Right hindlimb (tissue), 1 donor: ENCODE measurements at regions not wholly inside any gene's neighbourhood (a gene's known extent, or its start where the extent isn't known, plus 50 kb on each side); places are given as distances from the start of the nearest gene placed in this dataset.

Source experiments
- DNase-seq: peaks from one replicate; pipeline ENCODE4 v3.0.0-alpha.2; 2018

GRCh38 chr18:40075616-40076015 is 1879.4 kb upstream of the PIK3C3 start:
- DNase-seq, result peak; percentile 27

DNA sequence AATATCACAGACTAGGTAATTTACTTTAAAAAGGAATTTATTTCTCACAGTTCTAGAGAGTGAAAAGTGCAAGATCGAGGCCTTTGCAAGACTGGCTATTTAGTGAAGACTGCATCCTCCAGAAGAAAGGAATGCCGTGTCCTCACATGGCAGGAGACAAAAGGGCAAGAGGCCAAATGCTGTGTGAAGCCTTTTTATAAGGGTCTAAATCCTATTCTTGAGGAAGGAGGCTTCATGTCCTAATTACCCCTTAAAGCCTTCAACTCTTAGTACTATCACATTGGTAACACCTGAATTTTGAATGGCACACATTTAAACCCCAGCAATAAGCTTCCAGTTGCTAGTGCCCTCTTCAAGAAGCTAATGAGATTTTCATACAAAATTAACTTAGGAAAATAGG is 1882.3 kb upstream of the PIK3C3 start:
- DNase-seq, result no peak

DNA sequence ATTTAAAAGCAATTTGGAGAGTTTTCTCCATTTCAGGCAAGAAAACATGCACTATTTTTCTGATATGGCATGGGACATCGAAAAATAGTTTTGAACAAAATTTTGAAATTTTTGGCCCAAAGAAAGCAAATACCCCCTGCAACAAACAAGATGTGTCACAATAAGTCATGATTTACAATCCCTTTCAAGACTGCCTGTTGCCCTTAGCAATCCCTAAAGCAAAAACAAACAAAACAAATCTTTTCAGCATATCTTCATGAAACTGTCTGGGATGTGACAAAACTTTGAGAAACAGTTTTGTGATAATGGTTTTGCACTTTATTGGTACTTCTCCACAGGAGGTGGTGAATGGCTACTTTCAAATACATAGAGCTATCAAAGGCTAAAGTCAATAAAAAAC is 1888.7 kb upstream of the PIK3C3 start:
- DNase-seq, result no peak

GRCh38 chr18:40063488-40063887 is 1891.5 kb upstream of the PIK3C3 start:
- no peak for DNase-seq

- no peak for DNase-seq
Measured at GRCh38 chr18:40061086-40061485, 1893.9 kb upstream of the PIK3C3 start.

GRCh38 chr18:40060562-40060961 is 1894.5 kb upstream of the PIK3C3 start:
- no peak for DNase-seq

DNA sequence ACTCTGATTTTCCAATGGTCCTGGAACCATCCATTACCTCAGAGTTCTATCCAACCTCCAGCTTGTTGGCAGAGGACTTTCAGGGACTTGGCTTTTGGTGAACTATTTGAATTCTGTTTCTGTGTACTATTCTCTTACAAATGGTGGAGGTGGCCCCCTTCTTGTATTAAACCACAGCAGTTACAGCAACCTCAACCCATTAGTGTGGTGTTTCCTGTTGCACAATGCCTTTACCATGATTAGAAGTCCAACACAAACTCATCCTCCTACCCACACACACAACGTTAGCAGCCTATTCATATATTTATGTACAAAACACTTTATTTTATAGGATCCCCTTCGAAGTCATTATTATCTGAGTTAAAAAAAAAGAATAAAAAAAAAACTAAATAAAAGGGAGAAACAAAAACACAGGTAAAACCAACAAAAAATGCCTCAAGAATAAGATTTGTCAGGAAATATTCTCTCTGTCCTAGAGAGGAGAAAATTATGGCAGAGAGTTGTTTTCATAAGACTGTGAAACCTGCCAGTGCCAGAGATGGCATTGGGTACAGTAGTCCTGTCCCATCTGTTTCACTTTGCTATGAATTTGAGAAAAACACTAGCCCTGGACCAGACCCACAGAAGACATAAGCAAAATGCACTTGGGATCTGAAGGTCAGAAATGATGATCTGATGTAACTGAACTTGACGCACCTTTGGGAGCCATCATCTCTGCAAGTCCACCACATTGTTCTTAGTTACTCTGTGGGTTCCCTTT is 1896.0 kb upstream of the PIK3C3 start:
- no peak for DNase-seq

- peak; percentile 18 for DNase-seq
Measured at GRCh38 chr18:40056079-40056692, 1898.8 kb upstream of the PIK3C3 start.

- no peak for DNase-seq
Measured at GRCh38 chr18:40055262-40055661, 1899.8 kb upstream of the PIK3C3 start.

GRCh38 chr18:40049716-40050115 is 1905.3 kb upstream of the PIK3C3 start:
- DNase-seq, result no peak

DNA sequence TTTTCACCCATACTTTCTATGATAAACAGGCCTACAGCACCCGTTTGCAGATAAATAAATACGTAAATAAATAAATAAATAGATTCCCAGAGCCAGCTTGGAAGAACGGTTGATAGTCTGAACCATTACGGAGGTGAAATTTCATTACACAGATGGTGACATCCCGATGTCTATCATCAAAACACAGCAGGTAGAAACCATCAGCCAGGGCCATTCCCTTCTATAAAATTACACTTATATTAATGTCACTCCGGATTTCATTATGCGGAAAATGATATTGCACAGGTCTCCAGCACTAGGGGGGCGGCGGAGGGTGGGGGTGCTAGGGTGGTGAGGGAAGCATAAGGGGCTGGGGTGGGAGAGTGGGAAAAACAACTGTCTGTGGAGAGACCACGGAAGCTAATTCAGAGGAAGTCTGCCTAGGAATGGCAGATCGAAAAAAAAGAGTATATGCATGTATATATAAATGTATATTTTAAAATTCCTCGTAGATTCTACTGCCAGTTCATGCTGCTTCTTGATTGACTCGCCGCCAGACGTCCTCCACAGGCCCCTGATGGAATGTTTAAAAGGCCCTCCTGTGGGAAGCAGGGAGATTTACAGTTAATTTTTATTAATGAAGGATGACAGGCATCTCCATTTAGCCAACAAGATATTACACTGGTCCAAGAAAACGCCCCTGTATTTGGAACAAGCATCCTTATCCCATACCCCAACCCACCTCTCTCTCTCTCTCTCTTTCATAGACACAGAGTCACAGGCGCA is 1906.0 kb upstream of the PIK3C3 start:
- no peak for DNase-seq

DNA sequence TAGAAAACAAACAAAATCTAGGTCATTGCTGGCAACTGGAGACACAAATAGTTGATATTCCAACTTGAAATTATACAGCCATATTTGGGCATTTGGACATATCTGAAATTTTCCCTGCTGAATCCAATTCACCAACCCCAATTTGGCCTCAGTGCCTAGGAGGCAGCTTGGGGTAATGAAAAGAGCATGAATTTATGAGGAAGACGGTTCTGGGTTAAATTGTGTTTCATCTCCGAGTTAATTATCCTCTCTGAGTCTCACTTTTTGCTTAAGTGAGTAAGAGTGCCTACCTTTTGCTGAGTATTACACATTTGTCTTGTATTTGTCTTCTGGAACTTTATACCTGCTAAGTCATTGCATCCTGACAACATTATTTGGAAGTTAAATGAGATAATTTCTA is 1906.8 kb upstream of the PIK3C3 start:
- no peak for DNase-seq

DNA sequence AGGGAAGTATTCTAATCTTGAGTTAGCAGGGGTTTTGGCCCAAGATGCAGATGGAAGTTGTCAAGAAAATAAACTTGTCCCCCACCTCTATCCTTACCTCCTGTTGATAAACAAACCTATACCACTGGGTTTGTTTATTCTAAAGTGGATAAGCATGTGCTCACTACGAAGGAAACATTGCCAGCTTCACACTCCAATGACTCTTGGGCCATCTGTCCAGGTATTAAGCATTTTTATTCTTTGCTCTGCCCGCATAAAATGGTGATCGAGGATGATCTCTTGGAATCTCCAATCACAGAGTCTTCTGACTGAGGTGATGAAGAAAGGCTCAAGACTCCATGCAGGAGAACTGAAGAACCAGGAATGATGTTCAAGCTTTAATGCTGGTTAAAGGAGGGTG is 1908.4 kb upstream of the PIK3C3 start:
- no peak for DNase-seq

DNA sequence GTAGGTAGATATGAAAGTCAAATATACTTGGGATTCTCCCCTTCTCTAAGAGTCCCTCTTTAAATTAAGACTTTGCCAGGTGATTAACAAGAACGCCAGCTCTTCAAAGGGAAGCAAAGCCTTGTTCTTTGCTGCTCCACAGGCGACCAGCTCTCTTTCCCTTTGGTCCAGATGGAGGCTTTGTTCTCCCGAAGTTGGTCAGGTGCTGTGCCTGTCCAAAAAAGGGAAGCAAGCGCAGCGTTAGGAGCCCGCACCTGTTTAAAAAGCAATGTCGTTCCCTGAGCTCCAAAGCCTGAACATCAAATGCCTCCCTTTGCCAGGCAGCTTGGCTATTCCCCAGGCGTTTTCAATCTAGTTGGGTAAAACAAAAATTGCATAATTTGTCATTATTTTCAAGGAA is 1913.1 kb upstream of the PIK3C3 start:
- DNase-seq, result no peak

DNA sequence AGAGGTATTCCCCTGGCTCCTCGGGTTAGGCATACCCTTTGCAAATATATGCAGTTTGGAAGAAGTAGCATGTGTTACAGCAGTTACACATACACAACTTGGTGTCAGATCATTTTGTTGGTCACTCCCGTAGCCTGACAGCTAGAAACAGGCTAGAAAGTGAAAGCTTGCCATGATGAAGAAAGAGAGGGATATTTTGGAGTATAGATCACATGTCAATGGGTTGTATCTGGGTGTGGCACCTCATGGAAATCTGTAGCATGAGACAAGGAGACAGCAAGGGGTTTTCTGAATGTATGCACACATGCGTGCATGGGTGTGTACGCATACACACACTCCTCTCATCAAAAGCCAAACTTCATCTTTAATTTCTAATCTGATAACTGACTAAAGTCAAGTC is 1914.5 kb upstream of the PIK3C3 start:
- no peak for DNase-seq

DNA sequence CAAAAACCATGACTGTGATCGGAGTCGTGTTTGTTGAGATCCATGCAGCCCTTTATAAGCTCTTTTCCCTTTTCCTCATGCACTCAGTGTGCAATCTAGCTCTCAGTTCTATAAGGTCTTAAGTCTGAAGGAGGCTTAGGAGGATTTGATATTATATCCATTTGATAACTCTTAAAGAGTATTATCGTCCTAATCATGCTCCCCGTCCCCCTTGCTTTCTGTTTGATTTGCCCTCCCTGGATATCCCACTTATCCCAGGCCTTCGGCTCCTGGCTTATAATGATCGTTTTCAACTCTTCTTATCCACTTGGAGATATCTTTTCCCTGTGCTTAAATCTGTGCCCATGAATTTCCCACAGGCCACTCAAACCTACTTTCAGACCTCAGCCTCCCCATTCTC is 1917.7 kb upstream of the PIK3C3 start:
- DNase-seq, result no peak

- DNase-seq, result no peak
Measured at GRCh38 chr18:40036861-40037260, 1918.2 kb upstream of the PIK3C3 start.

DNA sequence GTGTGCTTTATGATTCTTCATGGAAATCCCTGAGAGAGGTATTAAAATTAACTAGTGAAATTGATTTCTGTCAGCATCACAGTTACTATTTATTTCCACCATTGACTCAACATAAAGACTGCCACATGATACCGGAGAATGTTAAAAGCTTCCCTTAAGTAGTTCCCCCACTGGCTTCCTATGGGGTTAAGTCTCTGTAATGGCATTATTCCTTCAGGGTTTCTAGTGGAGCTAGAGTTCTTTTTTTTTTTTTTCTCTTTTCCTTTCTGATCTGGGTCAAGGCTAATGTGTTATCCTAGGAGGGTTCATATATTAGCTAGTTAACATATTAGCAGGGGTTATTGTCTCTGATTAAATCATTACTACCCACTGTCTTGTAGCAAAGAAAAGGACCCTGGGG is 1919.1 kb upstream of the PIK3C3 start:
- no peak for DNase-seq

DNA sequence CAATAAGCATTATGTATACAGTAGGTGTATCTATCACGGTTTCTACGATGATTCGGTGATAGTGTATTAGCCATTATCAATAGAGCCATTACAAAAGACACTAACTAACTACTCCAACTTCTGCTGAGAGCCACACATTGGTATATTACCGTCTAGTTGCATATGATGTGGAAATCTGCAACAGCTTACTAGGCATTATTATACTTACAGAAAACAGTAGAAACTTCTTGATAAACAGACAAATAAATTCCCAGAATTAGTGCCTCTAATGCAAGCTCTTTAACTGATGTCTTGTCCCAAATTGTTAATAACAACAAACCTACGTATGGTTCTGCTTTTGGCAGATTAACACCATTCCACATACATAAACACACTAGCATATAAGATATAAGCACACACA is 1923.0 kb upstream of the PIK3C3 start:
- DNase-seq, result no peak

- no peak for DNase-seq
Measured at GRCh38 chr18:40031435-40031834, 1923.6 kb upstream of the PIK3C3 start.

DNA sequence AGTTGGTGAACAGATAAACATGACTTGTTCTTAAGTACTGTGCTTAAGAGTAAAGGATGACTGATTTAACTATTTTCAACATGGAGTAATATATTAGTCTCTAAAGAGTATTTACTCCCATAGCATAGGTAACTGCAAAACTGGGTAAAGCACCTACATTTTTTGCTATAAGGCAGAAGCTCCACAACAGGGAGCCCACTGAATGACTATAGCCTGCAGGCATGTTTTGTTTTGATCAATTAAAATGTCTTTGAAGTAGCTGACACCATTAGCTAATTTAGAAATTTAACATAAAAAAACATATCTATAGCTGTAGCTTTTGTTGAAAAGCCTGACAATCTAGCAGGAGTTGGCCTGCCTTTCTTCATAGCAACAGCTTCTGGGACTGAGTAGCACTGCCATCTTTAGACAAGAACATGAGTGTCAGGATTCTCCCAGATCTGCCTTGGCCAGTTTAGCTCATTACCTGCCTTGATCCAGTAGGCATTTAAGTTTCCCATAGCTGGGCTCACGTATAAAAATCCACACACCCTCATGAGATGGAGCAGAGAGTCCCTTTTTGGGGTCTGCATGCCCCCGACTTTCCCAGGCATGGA is 1935.1 kb upstream of the PIK3C3 start:
- DNase-seq, result no peak

GRCh38 chr18:40018266-40018665 is 1936.8 kb upstream of the PIK3C3 start:
- DNase-seq, result no peak

GRCh38 chr18:40017021-40017420 is 1938.0 kb upstream of the PIK3C3 start:
- no peak for DNase-seq

DNA sequence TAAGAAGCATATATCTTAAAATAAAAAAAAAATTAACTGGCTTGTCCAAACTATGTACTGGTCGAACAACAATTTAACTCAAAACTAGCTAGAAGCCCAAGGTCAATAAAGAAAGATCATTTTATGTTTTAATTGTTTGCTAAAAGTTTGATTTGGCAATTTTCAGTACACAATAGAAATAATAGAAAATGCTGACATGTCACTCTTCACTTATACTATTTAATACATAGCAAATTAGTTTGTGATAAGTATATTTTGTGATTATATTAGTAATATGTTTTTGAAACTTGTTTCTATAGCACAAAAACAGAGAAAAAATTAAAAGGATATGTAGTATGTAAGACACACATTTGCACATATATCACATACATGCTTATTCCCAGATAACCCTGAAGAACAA is 1938.6 kb upstream of the PIK3C3 start:
- DNase-seq, result no peak
